ENCODE measurements at regions not wholly inside any gene's neighbourhood (a gene's known extent, or its start where the extent isn't known, plus 50 kb on each side); places are given as distances from the start of the nearest gene placed in this dataset.
"Not testable (repeated sequence)": the region's sequence is repeated elsewhere in the genome, so short reads cannot be mapped to it uniquely, and the experiment has no call there.

- DNase-seq (ENCODE audit: low read depth), result peak; percentile 16
- H3K4me3 ChIP-seq (ENCODE audit: low read depth, low read length), result no peak overlapping the region
- TF ChIP-seq, protein P1, sequence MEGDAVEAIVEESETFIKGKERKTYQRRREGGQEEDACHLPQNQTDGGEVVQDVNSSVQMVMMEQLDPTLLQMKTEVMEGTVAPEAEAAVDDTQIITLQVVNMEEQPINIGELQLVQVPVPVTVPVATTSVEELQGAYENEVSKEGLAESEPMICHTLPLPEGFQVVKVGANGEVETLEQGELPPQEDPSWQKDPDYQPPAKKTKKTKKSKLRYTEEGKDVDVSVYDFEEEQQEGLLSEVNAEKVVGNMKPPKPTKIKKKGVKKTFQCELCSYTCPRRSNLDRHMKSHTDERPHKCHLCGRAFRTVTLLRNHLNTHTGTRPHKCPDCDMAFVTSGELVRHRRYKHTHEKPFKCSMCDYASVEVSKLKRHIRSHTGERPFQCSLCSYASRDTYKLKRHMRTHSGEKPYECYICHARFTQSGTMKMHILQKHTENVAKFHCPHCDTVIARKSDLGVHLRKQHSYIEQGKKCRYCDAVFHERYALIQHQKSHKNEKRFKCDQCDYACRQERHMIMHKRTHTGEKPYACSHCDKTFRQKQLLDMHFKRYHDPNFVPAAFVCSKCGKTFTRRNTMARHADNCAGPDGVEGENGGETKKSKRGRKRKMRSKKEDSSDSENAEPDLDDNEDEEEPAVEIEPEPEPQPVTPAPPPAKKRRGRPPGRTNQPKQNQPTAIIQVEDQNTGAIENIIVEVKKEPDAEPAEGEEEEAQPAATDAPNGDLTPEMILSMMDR (IDR thresholded peaks at IDR 0.05; ENCODE audit: insufficient read depth, low read length), result no peak
Measured at GRCh38 chr9:115815786-115816185, 337.8 kb upstream of the PAPPA start.

DNA sequence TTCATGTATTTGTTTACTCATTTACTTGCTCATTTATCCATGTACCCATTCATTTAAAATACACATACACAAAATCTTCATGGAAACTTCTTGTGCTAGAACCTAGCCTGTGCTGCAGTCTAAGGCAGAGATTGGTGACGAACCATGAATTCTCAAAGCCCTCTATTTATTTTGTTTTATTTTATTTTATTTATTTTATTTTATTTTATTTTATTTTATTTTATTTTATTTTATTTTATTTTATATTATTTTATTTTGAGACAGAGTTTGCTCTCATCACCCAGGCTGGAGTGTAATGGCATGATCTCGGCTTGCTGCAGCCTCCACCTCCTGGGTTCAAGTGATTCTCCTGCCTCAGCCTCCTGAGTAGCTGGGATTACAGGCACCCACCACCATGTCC lies 334.9 kb upstream of the PAPPA start:
- H3K4me3 ChIP-seq (ENCODE audit: low read depth, low read length); DNase-seq (ENCODE audit: low read depth): not testable (repeated sequence)

DNA sequence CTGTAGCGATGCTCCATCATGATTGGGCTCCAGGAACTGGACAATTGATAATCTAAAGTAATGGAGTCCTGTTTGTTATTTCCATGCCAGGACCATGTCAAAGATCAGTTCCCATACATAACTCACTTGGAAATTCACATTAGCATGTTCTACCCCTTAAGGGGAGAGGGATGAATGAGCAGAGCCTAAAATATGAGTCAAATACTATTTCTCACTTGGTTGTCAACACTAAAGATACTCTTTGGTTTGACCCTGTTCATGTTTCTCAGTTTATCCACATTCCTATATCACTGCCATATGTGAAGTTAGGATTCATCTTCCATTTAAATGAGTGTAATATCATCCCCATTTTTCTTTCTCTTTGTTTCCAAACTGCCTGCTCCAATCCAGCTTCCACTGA lies 321.6 kb upstream of the PAPPA start:
- H3K4me3 ChIP-seq (ENCODE audit: low read depth, low read length), result no peak overlapping the region
- TF ChIP-seq, protein P1 (IDR thresholded peaks at IDR 0.05; ENCODE audit: insufficient read depth, low read length), result no peak
- no peak for DNase-seq (ENCODE audit: low read depth)

GRCh38 chr9:115837618-115838017 lies 316.0 kb upstream of the PAPPA start:
- TF ChIP-seq, protein P1 (IDR thresholded peaks at IDR 0.05; ENCODE audit: insufficient read depth, low read length), result no peak
- no peak for DNase-seq (ENCODE audit: low read depth)
- no peak overlapping the region for H3K4me3 ChIP-seq (ENCODE audit: low read depth, low read length)

DNA sequence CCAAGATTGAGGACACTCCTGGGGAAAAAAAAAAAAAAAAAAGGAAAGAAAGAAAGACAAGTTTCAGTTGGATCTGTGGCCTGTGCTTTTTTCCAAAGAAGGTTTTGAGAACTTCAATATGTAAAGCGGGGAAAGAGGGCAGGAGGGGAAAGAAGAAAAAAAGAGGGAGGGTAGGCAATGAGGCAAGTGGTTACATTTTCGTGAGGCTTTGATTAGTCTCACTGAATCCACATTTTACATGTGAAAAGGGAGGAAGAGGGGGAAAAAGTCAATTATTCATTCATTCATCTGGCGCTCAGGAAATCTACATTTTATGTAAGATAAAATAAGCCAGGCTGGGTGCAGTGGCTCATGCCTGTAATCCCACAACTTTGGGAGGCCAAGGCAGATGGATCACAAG lies 315.2 kb upstream of the PAPPA start:
- no peak overlapping the region for H3K4me3 ChIP-seq (ENCODE audit: low read depth, low read length)
- TF ChIP-seq, protein P1 (IDR thresholded peaks at IDR 0.05; ENCODE audit: insufficient read depth, low read length), result no peak
- no peak for DNase-seq (ENCODE audit: low read depth)

DNA sequence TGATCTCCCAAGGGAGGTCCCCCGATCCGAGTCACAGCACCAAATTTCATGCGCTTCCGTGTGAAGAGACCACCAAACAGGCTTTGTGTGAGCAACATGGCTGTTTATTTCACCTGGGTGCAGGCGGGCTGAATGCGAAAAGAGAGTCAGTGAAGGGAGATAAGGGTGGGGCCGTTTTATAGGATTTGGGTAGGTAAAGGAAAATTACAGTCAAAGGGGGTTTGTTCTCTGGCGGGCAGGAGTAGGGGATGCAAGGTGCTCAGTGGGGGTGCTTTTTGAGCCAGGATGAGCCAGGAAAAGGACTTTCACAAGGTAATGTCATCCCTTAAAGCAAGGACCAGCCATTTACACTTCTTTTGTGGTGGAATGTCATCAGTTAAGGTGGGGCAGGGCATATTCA lies 309.2 kb upstream of the PAPPA start:
- not testable (repeated sequence) for DNase-seq (ENCODE audit: low read depth); H3K4me3 ChIP-seq (ENCODE audit: low read depth, low read length)

- TF ChIP-seq, protein P1 (IDR thresholded peaks at IDR 0.05; ENCODE audit: insufficient read depth, low read length), result no peak
- DNase-seq (ENCODE audit: low read depth), result peak; percentile 30
- no peak overlapping the region for H3K4me3 ChIP-seq (ENCODE audit: low read depth, low read length)
Measured at GRCh38 chr9:115845648-115846312, 307.8 kb upstream of the PAPPA start.

DNA sequence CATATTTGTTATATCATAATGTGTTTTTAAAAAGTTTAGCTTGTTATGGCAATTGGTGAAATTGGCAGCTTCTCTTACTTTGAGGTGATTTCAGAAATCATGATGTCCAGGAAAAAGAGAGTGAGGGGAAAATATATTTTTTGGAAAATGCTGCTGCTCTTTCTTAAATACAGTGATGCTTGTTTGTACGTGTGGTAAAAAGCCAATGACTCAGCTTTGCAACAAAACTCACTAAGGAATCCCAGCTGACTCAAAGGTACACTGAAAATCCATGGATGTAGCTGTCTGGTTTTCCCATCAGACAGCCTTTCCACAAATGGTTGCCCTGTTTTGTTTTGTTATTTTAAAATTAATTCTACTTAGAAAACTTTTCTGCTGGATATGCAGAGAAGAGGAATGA lies 306.4 kb upstream of the PAPPA start:
- H3K4me3 ChIP-seq (ENCODE audit: low read depth, low read length), result no peak overlapping the region
- DNase-seq (ENCODE audit: low read depth), result peak; percentile 68
- TF ChIP-seq, protein P1 (IDR thresholded peaks at IDR 0.05; ENCODE audit: insufficient read depth, low read length), result no peak

Measured in fibroblast of the aortic adventitia (primary cell).